Activated T-helper 1 cell treated with anti-CD3 and anti-CD28 coated beads, Interleukin-12 subunit alpha, Interleukin-12 subunit beta, Interleukin-2, Interleukin-4 antibody, amounts not matched to agents 30 ng/mL and 10 ng/mL and 1 ng/mL, durations not matched to agents 14 hours and 24 hours and 36 hours (primary cell): ENCODE measurements at regions not wholly inside any gene's neighbourhood (a gene's known extent, or its start where the extent isn't known, plus 50 kb on each side); places are given as distances from the start of the nearest gene placed in this dataset.
"Not testable (repeated sequence)": the region's sequence is repeated elsewhere in the genome, so short reads cannot be mapped to it uniquely, and the experiment has no call there.

Experiments used
- DNase-seq: peaks from one replicate; pipeline ENCODE4 v3.0.0; 2021; ENCODE audit warnings: low spot score
- H3K27ac Mint-ChIP-seq: one replicate; pipeline ENCODE4 v1.8.0; 2021; ENCODE audit warnings: mild to moderate bottlenecking, mixed read lengths
- H3K27me3 Mint-ChIP-seq: one replicate; pipeline ENCODE4 v1.8.0; 2022; ENCODE audit warnings: mild to moderate bottlenecking, moderate library complexity, mixed read lengths; ENCODE audit not compliant: insufficient read depth
- H3K36me3 Mint-ChIP-seq: one replicate; pipeline ENCODE4 v1.8.0; 2021; ENCODE audit warnings: low read depth, mixed read lengths
- H3K4me1 Mint-ChIP-seq: one replicate; pipeline ENCODE4 v1.8.0; 2021; ENCODE audit warnings: low read depth, mixed read lengths
- H3K4me3 Mint-ChIP-seq: one replicate; pipeline ENCODE4 v1.8.0; 2021; ENCODE audit warnings: mild to moderate bottlenecking, moderate library complexity, mixed read lengths
- H3K9me3 Mint-ChIP-seq: one replicate; pipeline ENCODE4 v1.8.0; 2021; ENCODE audit warnings: mixed read lengths
- intact Hi-C: fragments of 100-400 bp; cut with micrococcal nuclease; formaldehyde crosslinking; loops from one replicate; pipeline ENCODE4 v1.15.1; 2024

- H3K9me3 Mint-ChIP-seq: peaks cover 8% of the 10 kb centered on the region
- H3K4me3 Mint-ChIP-seq: no peak overlapping the region
- peaks cover 4% of the 10 kb centered on the region for H3K36me3 Mint-ChIP-seq
- intact Hi-C loops: loop anchor here (1.0 kb wide), 1 partner anchor 10 kb away; no protein-coding TSS in a partner anchor
- peaks cover 10% of the 10 kb centered on the region for H3K27me3 Mint-ChIP-seq
- DNase-seq: no peak
- H3K27ac Mint-ChIP-seq: peak overlapping the region; percentile 53
- H3K4me1 Mint-ChIP-seq: peaks cover 14% of the 10 kb centered on the region
Measured at GRCh38 chr15:58348095-58348812, 83.5 kb upstream of the LIPC start.

- intact Hi-C loops: no loop called here
- Mint-ChIP-seq H3K4me3 (no peak overlapping the region), H3K27ac (no peak overlapping the region), H3K36me3 (peaks cover 4% of the 10 kb centered on the region), H3K9me3 (peaks cover 8% of the 10 kb centered on the region), H3K27me3 (peaks cover 12% of the 10 kb centered on the region), H3K4me1 (peaks cover 18% of the 10 kb centered on the region)
- DNase-seq: no peak
Measured at GRCh38 chr15:58352026-58352929, 79.5 kb upstream of the LIPC start.

GRCh38 chr15:58355382-58355971 lies 76.3 kb upstream of the LIPC start:
- DNase-seq: no peak
- intact Hi-C loops: loop anchor here (5.0 kb wide), 1 partner anchor 83 kb away; no protein-coding TSS in a partner anchor
- H3K27ac Mint-ChIP-seq: peak overlapping the region; percentile 23
- peaks cover 10% of the 10 kb centered on the region for H3K27me3 Mint-ChIP-seq
- H3K4me1 Mint-ChIP-seq: peaks cover 29% of the 10 kb centered on the region
- H3K9me3 Mint-ChIP-seq: no peaks in the 10 kb centered on the region
- no peaks in the 10 kb centered on the region for H3K36me3 Mint-ChIP-seq
- H3K4me3 Mint-ChIP-seq: no peak overlapping the region

DNA sequence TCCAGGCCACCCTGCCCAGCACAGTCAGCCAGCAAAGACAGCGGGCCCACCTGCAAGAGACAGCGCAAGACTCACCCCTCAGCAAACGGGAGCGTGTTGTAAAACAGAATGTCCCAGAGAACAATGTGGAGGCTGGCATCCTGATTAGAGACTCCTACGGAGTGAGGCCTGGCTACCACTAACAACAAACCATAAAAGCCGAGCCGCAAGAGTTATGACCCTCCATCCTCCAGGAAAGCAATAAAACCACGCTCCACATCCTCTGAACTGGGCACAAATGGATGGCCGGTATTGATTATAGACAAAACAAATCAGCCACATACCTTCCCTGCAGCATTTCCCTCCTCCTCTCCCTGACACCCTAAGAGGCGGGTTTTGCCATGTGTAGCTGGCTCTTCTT lies 75.8 kb upstream of the LIPC start:
- intact Hi-C loops: loop anchor here (5.0 kb wide), 1 partner anchor 84 kb away; no protein-coding TSS in a partner anchor
- peaks cover 7% of the 10 kb centered on the region for H3K27me3 Mint-ChIP-seq
- H3K27ac Mint-ChIP-seq: no peak overlapping the region
- H3K9me3 Mint-ChIP-seq: no peaks in the 10 kb centered on the region
- no peaks in the 10 kb centered on the region for H3K36me3 Mint-ChIP-seq
- peaks cover 29% of the 10 kb centered on the region for H3K4me1 Mint-ChIP-seq
- no peak overlapping the region for H3K4me3 Mint-ChIP-seq
- no peak for DNase-seq

- Mint-ChIP-seq H3K27ac (peak overlapping the region; percentile 85), H3K4me3 (peak overlapping the region; percentile 17), H3K27me3 (peaks cover 2% of the 10 kb centered on the region), H3K4me1 (peaks cover 40% of the 10 kb centered on the region), H3K9me3 (no peaks in the 10 kb centered on the region), H3K36me3 (no peaks in the 10 kb centered on the region)
- intact Hi-C loops: loop anchor here (1.0 to 5.0 kb wide), 5 partner anchors 10 to 391 kb away; partner anchors contain the start of gene ADAM10
- peak; percentile 35 for DNase-seq
Measured at GRCh38 chr15:58357529-58358476, 74.0 kb upstream of the LIPC start.

DNA sequence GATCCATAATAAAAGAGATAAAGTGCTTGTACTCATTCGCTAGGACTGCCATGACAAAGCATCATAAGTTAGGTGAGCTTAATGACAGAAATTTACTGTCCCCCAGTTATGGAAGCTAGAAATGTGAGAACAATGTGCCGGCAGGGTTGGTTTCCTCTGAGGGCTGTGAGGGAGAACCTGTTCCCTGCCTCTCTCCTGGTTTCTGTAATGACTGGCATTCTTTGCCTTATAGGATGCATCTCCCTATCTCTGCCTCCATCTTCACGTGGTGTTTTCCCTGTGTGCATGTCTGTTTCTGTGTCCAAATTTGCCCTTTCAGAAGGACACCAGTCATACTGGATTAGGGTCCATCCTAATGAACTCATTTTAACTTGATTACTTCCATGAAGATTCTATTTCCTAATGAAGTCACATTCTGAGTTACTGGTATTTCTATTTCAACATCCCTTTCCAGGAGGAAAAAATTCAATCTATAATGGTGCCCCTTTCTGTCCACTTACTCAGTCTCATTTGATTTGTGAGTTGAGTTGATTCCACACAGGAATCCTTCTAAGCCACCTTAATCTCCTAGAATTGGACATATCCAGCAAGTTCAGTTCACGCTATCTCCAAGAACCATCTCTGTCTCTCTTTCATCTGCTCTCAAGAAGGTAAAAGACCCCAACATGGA lies 71.2 kb upstream of the LIPC start:
- Mint-ChIP-seq H3K9me3 (peaks cover 11% of the 10 kb centered on the region), H3K27ac (no peak overlapping the region), H3K27me3 (peaks cover 6% of the 10 kb centered on the region), H3K4me3 (no peak overlapping the region), H3K4me1 (peaks cover 46% of the 10 kb centered on the region), H3K36me3 (peaks cover 3% of the 10 kb centered on the region)
- intact Hi-C loops: no loop called here
- DNase-seq: no peak

DNA sequence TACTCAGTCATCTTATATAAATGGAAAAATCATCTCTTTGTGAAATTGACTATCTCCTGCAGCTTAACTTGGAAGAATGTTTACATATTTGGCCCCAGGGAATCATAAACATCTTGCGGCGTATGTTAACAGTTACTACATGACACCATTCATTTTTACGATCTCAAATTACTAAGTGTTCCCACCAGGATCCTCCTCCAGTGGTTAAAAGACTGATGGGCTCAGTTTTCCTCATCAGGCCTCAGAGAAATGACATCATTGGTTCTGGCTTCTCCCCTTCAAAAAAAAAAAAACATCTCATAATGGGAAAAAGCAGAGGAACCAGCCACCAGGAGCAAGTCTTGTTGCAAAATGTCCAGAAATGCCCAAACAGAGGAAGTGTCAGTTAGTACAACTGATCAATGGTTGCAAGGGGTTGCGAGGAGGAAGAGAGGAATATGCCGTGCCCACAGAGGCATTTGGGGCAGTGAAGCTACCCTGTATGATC lies 70.5 kb upstream of the LIPC start:
- DNase-seq: no peak
- Mint-ChIP-seq H3K9me3 (peaks cover 11% of the 10 kb centered on the region), H3K27me3 (peaks cover 6% of the 10 kb centered on the region)

GRCh38 chr15:58362262-58362922 lies 69.4 kb upstream of the LIPC start:
- H3K4me3 Mint-ChIP-seq: no peak overlapping the region
- no peak for DNase-seq
- intact Hi-C loops: no loop called here
- peaks cover 3% of the 10 kb centered on the region for H3K36me3 Mint-ChIP-seq
- H3K4me1 Mint-ChIP-seq: peaks cover 41% of the 10 kb centered on the region
- peaks cover 6% of the 10 kb centered on the region for H3K27me3 Mint-ChIP-seq
- H3K9me3 Mint-ChIP-seq: peaks cover 11% of the 10 kb centered on the region
- H3K27ac Mint-ChIP-seq: no peak overlapping the region

More for the DNA sequence above, 70.5 kb upstream of the LIPC start:
- intact Hi-C loops: no loop called here
- Mint-ChIP-seq H3K36me3 (peaks cover 3% of the 10 kb centered on the region), H3K4me3 (no peak overlapping the region), H3K4me1 (peaks cover 45% of the 10 kb centered on the region), H3K27ac (no peak overlapping the region)

GRCh38 chr15:58363118-58363517 lies 68.7 kb upstream of the LIPC start:
- H3K4me3 Mint-ChIP-seq, H3K27ac Mint-ChIP-seq, H3K27me3 Mint-ChIP-seq, intact Hi-C loops, H3K36me3 Mint-ChIP-seq, DNase-seq: not testable (repeated sequence)
- peaks cover 11% of the 10 kb centered on the region for H3K9me3 Mint-ChIP-seq
- H3K4me1 Mint-ChIP-seq: peaks cover 37% of the 10 kb centered on the region

DNA sequence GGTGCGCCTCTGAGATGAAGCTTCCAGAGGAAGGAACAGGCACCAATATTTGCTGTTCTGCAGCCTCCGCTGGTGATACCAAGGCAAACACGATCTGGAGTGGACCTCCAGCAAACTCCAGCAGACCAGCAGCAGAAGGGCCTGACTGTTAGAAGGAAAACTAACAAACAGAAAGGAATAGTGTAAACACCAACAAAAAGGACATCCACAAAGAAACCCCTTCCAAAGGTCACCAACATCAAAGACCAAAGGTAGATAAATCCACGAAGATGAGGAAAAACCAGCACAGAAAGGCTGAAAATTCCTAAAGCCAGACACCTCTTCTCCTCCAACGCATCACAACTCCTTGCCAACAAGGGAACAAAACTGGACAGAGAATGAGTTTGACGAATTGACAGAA lies 68.1 kb upstream of the LIPC start:
- Mint-ChIP-seq H3K27ac (peak overlapping the region; percentile 30), H3K9me3 (peaks cover 11% of the 10 kb centered on the region), H3K4me1 (peaks cover 35% of the 10 kb centered on the region)
- DNase-seq, H3K36me3 Mint-ChIP-seq, intact Hi-C loops, H3K27me3 Mint-ChIP-seq, H3K4me3 Mint-ChIP-seq: not testable (repeated sequence)

- intact Hi-C loops, H3K36me3 Mint-ChIP-seq, H3K27me3 Mint-ChIP-seq, H3K4me3 Mint-ChIP-seq, DNase-seq, H3K27ac Mint-ChIP-seq: not testable (repeated sequence)
- Mint-ChIP-seq H3K4me1 (peaks cover 41% of the 10 kb centered on the region), H3K9me3 (peaks cover 11% of the 10 kb centered on the region)
Measured at GRCh38 chr15:58365098-58365497, 66.7 kb upstream of the LIPC start.
